Activated CD4-positive, alpha-beta T cell treated with anti-CD3 and anti-CD28 coated beads, Interleukin-2, amount 50 U/mL, for 48 hours (primary cell): ENCODE measurements at regions not wholly inside any gene's neighbourhood (a gene's known extent, or its start where the extent isn't known, plus 50 kb on each side); places are given as distances from the start of the nearest gene placed in this dataset.
A peak's percentile ranks its signal among the peaks of the same experiment; 100 is the strongest.
"Not testable (repeated sequence)": the region's sequence is repeated elsewhere in the genome, so short reads cannot be mapped to it uniquely, and the experiment has no call there.

ENCODE experiments used
- DNase-seq, 2 experiments: peaks; one replicate each; pipeline ENCODE4 v3.0.0-alpha.2; 2020

DNA sequence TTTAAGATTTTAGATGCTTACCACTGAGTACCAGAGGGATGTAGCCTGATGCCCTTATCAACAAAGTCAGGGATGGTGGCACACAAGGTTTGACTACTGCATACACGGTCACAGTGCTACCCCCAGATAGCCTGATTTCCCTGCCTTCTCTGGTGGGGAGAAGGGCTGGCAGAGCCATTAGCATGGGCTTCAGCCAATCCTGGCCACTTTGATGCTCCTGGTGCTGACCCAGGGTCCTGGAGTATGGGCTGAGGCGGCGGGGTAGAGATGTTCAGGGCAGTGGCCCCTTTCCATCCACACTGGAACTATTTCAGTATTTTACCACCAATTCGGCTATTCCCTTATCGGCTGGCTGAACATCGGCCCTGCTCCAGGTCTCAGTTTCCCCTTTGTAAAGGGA, 83.2 kb downstream of the POTEB3 start:
- not testable (repeated sequence) for DNase-seq

DNA sequence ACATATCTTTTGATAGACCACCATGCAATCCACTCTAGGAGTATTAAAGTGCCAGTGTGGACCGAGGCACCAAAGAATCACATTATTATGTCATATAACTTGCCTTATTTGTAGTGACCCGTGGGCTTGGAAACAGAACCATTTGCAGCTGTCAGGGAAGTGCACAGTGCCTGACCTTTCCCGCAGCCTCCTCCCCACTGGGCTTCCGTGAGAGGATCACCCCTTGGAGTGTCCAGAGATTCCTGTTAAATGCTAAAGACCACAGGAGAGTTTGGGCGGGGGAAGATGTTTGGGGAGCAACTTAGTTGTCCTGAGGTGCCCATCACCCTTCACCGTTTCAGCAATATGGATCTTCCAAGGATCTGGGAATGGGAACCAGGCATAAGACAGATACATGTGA, 84.4 kb downstream of the POTEB3 start:
- not testable (repeated sequence) for DNase-seq

DNA sequence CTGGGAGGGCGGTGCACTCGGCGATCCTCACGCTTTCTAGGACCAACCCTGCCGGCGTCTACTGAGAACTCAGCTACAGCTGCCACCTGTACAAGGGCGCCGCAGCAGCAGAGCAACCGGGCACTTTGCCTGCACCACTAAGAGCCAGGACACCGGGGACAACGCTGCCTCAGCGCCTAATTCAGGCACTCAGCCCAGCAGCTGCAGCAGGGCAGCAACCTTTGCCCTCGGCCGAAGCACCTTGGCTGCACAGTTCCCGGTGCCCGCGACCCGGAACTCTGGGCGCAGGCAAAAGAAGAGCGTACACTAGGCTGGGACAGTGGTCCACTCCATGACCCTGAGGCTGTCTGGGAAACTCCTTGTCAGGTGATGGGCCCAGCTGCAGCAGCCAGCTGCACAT, 85.7 kb downstream of the POTEB3 start:
- DNase-seq = not testable (repeated sequence)

DNA sequence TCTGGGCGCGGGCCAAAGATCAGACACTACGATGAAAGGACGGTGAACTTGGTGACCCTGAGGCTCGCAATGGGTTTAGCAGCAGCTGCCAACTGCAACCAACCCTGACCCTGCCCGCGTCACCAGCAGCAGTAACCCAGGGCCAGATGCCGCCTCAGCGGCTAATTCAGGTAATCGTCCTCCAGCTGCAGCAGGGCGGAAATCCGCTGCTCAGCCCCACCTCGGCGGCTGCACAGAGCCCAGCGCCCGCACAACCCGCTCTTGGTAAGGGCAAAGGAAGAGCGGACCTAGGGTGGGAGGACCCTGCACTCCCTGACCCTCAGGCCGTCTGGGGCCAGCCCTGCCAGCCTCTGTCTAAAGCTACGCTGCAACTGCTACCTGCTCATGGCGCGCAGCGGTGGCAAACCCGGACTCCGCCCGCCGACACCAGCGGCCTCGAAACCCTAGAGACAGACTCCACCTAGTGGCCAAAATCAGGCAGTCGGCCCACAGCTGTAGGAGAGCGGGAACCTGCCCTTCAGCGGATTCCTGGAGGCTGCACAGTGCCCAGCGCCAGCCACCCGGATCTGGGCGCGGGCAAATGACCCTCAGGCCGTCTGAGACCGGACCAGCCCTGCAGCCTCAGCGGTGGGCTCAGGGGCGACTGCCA, 87.5 kb downstream of the POTEB3 start:
- DNase-seq = not testable (repeated sequence)

DNA sequence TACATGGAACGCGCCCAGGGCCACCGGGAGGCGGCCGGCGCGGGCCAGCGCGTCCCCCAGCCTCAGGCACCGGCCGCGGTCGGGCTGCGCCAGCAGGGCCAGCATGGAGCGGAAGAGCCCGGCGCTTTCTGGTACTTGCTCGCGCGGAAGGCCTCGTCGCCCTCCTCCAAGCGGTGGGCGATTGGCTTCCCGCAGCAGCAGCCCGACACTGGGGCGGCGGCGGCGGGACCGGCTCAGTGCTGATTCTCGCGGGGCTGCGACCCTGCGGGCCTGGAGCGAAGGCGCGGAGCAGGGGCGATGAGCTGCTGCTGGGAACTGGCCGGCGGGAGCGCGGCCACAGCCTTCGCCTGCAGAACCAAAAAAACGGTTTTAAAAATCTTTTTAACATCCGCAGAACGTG, 95.3 kb downstream of the POTEB3 start:
- not testable (repeated sequence) for DNase-seq

DNA sequence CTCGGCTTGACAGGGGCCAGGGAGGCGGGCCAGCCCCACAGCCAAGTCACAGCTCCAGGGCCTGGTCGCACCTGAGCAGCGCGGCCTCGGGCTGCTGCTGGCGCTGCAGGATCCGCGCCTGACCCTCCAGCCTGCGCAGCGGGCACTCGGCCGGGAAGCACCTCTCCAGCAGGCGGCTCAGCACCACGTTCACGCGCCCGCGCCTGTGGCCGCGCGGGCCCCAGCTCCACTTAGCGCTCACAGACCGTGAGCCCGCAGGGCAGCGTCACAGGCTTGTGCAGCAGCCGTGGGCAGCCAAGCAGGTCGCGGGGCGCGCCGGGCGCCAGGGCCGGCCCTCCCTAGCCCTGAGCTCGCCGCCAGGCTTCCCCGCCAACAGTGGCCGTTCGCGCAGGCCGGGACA, 95.8 kb downstream of the POTEB3 start:
- not testable (repeated sequence) for DNase-seq

DNA sequence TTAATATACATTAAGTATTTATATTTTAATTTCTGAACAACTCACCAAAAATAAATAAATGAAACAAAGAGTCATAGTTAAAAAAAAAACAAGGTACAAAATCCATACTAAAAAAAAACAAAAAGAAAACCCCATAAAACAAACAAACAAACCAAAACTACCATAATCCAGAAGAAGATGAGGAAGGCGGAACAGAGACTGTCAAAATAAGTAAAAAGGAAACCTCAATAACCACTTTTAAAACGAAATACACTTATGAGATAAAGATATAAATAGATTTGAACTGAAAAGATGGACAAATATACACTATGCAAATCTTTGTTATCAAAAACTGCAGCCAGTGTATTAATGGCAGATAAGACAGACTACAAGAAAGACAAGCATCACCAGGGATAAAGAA, 103.3 kb downstream of the POTEB3 start:
- DNase-seq = not testable (repeated sequence)

DNA sequence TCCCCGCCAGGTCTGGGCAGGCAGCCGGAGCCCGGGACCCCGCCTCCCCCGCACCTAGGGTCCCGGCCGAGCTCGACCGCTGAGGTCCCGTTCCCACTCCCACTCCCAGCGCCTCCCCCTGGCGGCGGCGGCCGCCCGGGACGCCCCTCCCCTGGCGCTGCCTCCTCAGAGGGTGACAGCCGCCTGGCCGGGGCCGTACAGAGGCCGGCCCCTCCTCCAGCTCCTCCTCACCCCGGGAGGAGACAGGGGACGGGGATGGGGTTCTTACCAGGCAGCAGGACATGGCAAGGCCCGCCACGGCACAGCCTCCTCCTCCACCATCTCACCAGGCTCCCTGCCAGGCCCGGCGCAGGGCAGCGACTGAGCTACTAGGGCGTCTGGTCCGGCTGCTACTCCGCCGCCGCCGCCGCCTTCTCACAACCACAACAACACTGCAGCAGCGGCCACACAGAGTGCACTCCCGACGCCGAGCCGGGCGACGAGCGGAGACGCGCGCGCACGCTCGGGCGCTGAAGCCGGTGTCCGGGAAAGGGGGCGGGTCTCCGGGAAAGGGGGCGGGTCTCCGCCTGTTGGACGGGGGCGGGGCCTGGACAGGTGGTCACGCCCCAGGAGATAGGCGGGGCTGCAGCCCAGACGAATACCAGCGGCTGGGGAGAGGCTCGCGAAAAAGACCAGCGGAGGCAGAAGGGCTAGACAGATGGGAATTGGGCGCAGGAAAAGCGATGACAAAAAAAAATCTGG, 115.4 kb downstream of the POTEB3 start:
- DNase-seq = peak; percentile 4 to 9

DNA sequence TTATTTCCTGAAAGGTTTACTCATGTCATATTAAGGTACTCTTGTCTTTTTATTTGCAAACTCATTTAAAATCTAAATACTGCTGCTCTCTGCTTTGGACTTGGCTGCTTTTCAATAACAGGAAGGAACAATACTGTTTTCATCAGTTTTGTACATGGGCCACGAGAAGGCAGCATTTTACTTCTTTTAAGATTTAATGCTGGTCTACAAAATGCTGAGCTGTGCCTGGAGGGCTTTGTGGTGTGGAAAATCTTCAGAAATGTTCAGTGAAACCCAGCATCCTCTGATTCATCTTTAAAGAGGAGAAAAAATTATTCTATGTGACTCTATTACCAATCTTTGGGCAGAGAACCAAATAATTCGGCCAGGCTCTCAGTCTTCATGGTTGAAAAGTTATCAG, 155.9 kb downstream of the POTEB3 start:
- not testable (repeated sequence) for DNase-seq

DNA sequence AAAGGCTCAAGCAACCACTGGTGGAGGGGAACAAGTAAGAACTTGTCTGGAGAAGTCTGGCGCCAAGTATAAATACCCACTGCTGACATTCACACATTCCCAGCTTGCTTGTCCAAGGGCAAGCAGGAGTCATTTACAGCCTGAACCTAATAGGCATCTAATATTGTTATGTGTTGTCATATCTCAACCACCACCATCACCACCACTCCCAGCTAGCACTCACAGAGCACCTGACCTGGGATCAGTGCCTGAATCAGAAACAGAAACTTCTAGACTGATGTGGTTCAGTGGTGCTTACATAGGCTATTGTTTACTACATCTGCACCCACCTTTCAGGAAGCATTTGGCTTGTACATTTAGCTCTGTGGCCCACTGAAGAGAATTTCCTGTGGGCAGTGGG, 157.1 kb downstream of the POTEB3 start:
- DNase-seq = not testable (repeated sequence)

DNA sequence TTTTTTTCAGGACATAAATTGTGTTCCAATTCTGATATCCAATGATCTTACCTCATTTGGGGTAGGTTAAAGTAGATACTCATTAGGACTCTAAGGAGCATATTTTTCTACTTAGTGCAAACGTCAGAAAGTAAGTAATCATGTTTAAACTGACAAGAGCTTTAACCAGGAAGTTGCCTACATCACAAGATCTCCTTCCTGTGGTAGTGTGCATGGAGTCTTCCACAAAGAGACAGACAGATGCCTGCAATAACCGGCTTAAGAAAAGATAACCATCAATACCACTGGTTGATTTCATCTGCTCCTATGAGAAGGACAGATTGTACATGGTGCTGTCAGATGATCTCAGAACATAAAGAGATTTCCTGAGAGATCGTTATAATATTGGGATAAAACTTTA, 160.0 kb downstream of the POTEB3 start:
- not testable (repeated sequence) for DNase-seq

DNA sequence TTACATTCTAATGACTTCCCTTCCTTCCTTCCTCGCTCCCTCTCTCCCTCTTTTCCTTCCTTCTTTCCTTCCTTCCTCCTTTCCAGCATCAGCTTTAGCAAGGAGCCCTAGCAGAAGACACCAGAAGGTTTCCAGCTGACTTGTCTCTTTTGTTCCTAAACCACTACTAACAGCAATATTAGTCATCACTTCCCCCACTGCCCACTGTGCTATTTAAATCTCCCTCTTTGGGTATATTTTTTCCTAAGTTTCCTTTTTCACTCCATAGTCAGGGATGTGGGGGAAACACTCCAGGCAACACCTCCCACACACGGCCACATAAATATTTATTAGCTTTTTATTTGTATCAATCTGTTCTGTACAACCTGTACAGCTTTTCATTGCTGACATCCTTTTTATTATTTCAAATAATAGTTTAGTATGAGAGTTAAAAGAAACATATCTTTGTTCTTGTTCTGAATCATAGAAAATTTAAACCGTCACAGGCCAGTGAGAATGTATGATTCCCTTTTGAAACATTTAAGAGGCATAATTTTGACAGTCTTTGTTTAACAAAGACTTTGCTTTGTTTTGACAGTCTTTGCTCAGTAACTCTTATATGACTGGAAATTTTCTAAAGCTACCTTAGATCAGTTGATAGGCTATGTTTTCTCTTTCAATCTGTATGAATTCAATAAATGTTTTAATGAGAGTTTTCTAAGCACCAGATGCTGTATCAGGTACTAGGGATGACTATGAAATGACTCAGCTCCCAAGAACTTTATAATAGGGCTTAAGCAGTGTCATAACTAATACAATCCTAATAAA, 167.9 kb downstream of the POTEB3 start:
- not testable (repeated sequence) for DNase-seq

DNA sequence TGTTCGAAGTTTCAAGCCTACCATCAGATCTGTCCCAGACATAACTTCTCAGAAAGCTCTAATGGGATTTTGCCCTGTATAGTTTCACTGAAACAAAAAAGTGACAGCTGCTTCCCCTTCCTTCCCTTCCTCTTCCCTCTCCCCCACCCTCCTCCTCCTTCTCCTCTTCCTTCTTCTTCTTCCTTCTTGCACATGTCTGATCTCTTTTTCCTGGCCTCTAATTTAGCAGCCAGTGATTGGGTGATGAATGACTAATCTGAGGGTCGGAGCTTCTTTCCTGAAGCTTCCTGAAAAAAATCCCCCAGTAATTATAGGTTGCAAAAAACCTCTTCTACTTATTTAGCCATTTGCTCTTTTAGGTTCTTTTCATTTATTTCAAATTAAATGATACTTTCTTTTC, 168.7 kb downstream of the POTEB3 start:
- DNase-seq = no peak

DNA sequence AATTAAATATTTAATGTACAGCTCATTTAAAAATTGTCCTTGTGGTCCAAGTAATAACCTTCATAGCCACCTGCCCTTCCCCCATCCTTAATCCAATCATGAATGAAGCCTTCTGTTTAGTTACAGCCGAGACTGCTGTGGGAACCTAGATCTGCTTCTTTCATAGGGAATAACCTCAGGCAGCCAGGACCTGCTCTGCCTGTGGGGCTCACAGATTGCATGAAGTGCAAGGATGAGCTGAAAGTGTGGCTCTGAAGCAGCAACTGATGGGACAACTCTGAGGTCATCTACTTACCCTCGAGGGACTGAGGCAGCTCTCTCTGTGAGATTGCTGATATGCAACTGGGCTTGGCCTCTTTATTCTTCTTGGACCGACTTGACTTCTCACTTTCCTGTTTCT, 169.8 kb downstream of the POTEB3 start:
- no peak for DNase-seq

DNA sequence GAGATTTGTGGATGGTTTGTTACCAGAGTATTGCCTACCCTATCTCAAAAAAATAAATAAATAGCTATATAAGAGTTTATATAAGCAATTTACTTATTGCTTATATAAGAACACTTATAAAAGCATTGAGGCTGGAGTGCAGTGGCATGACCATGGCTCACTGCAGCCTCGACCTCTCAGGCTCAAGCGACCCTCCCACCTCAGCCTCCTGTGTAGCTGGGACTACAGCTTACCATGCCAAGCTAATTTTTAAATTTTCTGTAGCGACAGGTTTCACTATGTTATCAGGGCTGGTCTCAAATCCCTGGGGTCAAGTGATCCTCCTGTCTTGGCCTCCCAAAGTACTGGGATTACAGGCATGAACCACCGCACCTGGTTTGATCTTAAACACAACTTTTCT, 170.6 kb downstream of the POTEB3 start:
- not testable (repeated sequence) for DNase-seq

DNA sequence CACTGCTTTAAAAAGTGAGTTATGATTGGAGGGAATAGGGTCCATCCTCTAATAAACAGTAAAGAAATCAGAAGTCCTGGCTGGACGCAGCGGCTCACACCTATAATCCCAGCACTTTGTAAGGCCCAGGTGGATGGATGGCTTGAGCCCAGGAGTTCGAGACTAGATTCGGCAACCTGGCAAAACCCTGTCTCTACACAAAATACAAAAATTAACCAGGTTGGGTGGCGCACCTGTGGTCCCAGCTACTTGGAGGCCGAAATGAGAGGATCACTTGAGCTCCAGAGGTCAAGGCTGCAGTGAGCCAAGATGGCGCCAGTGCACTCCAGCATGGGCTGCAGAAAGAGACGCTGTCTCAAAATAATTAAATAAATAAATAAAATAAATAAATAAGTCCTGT, 171.2 kb downstream of the POTEB3 start:
- no peak for DNase-seq

DNA sequence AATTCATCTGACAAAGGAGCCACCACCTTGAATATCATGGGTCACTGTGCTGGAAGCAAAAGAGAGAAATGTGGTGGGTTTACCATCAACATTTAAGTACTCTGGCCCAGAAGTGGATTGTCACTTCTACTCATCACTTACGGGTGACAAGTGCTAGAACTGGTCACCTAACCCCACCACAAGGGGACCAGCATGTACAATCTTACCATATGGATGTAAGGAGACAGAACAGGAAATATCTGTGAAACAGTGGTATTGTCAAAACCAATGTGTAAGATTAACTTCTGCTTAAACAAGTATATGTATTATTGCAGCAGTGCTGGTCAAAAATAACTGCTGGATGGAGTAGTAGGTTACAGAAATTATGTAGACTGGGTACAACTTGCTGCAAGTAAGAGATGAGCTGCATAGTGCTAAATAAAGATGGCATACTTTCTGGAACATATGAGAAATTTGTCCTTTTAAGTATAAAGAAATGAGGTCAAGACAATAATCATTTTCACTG, 171.8 kb downstream of the POTEB3 start:
- no peak for DNase-seq

DNA sequence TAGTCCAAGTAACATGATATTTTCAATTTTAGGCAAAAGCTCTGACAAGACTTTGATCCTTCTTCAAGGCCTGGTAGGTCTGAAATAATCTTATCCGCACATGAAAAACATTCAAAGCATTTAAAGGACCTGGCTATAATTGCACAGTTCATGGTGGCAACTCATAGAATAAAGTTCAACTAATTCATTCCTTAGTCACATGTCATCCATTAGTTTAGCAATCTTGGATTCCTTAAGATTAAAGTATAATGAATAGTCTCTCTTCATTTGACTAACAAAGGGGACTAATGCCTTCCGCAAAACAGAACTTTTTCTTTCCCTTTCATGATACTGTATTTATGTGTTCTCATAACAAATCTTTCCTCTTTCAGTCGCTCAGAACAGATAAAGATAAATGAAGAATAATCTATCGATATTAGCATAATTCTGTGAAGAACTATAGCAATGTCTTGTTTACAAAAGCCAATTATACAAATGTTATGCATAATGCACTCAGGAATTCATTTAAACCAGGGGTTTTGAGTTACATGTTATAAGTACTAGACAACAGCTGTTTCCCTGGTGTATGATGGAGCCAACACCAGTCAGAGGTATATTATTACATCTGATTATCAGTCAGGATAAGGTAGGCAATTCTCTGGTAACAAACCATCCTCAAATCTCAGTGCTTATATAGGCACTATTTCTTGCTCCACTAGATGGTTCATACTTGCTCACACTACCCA, 172.5 kb downstream of the POTEB3 start:
- no peak for DNase-seq

DNA sequence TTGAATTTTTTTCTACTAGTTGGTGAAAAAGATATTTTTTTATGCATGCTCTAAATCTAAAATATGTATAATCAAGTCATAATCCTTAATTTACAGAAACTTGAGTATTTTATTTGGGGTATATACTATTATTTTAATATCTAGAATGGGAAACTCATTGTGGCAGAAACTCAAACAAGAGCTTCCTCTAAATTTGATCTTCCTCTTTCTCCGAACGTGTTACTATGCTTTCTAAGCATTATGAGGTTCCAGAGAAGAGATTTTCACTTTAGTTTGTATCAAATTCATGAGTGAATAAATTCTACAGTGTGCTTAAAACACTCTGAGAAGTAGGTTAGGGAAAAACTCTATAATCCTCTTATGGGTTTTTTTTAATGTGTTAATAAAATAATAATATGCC, 173.1 kb downstream of the POTEB3 start:
- no peak for DNase-seq

DNA sequence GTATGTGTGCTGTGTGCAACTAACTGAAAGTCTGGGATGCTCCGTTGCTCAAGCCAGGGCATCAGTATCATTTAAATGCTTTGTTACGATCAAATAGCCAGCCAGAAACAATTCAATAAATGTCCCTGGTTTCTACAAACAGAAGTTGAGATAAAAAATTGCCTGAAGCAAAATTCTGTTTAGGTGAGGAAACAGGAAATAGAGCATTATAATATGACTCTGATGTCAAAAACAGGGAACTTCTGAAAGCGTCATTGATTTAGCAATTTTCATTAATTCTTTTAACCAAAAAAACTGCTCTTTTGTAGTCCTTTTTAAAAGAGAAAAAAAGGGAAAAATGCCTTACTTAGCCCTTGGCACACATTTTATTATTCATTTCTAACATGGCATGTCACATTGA, 174.7 kb downstream of the POTEB3 start:
- not testable (repeated sequence) for DNase-seq

DNA sequence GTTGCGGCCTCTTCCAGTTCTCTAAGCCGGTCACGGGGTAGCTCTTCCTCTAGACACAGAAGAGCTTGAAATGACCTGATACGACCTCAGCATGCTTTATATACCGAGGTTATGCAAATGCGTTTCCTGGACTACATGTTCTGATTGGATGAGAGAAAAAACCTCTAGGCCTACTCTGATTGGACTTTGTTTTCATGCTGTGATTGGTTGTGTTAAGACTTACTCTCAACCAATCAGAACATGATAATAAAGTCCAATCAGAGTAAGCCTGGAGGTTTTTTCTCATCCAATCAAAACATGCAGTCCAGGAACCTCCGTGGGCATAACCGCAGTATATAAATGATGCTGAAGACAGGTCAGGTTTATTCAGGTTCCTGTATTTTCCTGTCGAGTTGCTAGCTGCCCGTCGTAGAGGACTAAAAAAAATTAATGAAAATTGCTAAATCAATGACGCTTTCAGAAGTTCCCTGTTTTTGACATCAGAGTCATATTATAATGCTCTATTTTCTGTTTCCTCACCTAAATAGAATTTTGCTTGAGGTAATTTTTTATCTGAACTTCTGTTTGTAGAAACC, 177.4 kb downstream of the POTEB3 start:
- no peak for DNase-seq
